HCT116 (cell line): ENCODE measurements at regions not wholly inside any gene's neighbourhood (a gene's known extent, or its start where the extent isn't known, plus 50 kb on each side); places are given as distances from the start of the nearest gene placed in this dataset.

Experiments
- ATAC-seq: fragments of 200-7000 bp; cut with Tn5 transposase; 2 replicates; pipeline ENCODE4 v1.9.1; 2020; ENCODE audit warnings: mild to moderate bottlenecking, moderate library complexity
- BruUV-seq: library from RNA; stranded (reverse); fragments of 400-500 nt; replicated peaks from 2 replicates; lab custom pipeline; 2021; lab: Mats Ljungman, UMichigan
- CTCF ChIA-PET: fragments of 300-600 bp; sonication (Branson Sonifier 250); formaldehyde crosslinking; loops from one replicate; lab custom pipeline; 2021; ENCODE audit warnings: antibody characterized with exemption; lab: Charles Lee
- POLR2A ChIA-PET: fragments of 300-600, 350-600 bp; sonication (Branson Sonifier 250); formaldehyde crosslinking; loops from one replicate; lab custom pipeline; 2021; ENCODE audit warnings: antibody characterized with exemption; lab: Charles Lee
- RAD21 ChIA-PET, 2 experiments: fragments of 300-600 bp; sonication (Branson Sonifier 250); formaldehyde crosslinking; loops; one replicate each; lab custom pipeline; 2023; ENCODE audit warnings: low total read pairs in 2 of 2; ENCODE audit not compliant: uncharacterized antibody in 2 of 2, unreplicated experiment in 2 of 2, low non-redundant PET in 1 of 2; lab: Charles Lee
- DNase-seq: peaks from one replicate; pipeline ENCODE4 v3.0.0-alpha.2; 2010; ENCODE audit warnings: low read depth, low spot score
- H2AFZ ChIP-seq: fragments of 200-600 bp; shearing (Covaris generic), sonication (generic); 2 replicates; pipeline ENCODE4 v1.6.1; 2017; ENCODE audit warnings: low read depth, mixed run types, mixed read lengths, antibody characterized with exemption, low read length; ENCODE audit not compliant: poor library complexity, severe bottlenecking
- H3K27ac ChIP-seq: 2 replicates; pipeline ENCODE4 v1.5.1; 2012; ENCODE audit warnings: low read depth, low read length
- H3K27me3 ChIP-seq: fragments of 200-600 bp; sonication (generic); 2 replicates; pipeline ENCODE4 v1.6.1; 2016; ENCODE audit warnings: mixed run types, low read length, mixed read lengths; ENCODE audit not compliant: insufficient read depth
- H3K36me3 ChIP-seq, 2 experiments: fragments of 200-500 bp in 1 of 2; fragments of 200-600 bp in 1 of 2; sonication (Bioruptor generic) in 1 of 2; sonication (generic) in 1 of 2; 2 replicates each; pipeline versions ENCODE4 v1.5.1 to v1.6.1; 2014 to 2016; ENCODE audit warnings: low read length in 2 of 2, inconsistent platforms in 1 of 2, mixed read lengths in 1 of 2, mixed run types in 1 of 2; ENCODE audit not compliant: insufficient read depth in 2 of 2, control insufficient read depth in 1 of 2
- H3K4me1 ChIP-seq, 2 experiments: fragments of 200-600 bp in 1 of 2; sonication (generic) in 1 of 2; 2 replicates each; pipeline versions ENCODE4 v1.5.1 to v1.6.1; 2012 to 2017; ENCODE audit warnings: low read length in 2 of 2, inconsistent platforms in 1 of 2, mild to moderate bottlenecking in 1 of 2, mixed read lengths in 1 of 2, mixed run types in 1 of 2, moderate library complexity in 1 of 2; ENCODE audit not compliant: insufficient read depth in 2 of 2, control insufficient read depth in 1 of 2
- H3K4me2 ChIP-seq: fragments of 200-600 bp; sonication (generic); 2 replicates; pipeline ENCODE4 v1.6.1; 2017; ENCODE audit warnings: mixed run types, low read length, mixed read lengths
- H3K4me3 ChIP-seq, 2 experiments: fragments of 200-600 bp in 1 of 2; sonication (generic) in 1 of 2; replicated peaks in 1 of 2; 2 replicates each; pipeline ENCODE4 v1.5.1; 2011 to 2016; ENCODE audit warnings: low read length in 2 of 2, control low read depth in 1 of 2, low read depth in 1 of 2, mild to moderate bottlenecking in 1 of 2, mixed read lengths in 1 of 2, mixed run types in 1 of 2
- H3K79me2 ChIP-seq: fragments of 200-600 bp; sonication (generic); 2 replicates; pipeline ENCODE4 v1.6.1; 2017; ENCODE audit warnings: mild to moderate bottlenecking, mixed run types, low read length, moderate library complexity, mixed read lengths; ENCODE audit not compliant: insufficient read depth
- H3K9ac ChIP-seq: fragments of 200-600 bp; sonication (generic); 2 replicates; pipeline ENCODE4 v1.6.1; 2016; ENCODE audit warnings: low read length, mixed read lengths
- H3K9me2 ChIP-seq: fragments of 200-600 bp; sonication (generic), shearing (Covaris generic); 2 replicates; pipeline ENCODE4 v1.6.1; 2017; ENCODE audit warnings: mixed run types, mild to moderate bottlenecking, moderate library complexity; ENCODE audit not compliant: insufficient read depth
- H3K9me3 ChIP-seq, 2 experiments: fragments of 200-500 bp in 1 of 2; fragments of 200-600 bp in 1 of 2; sonication (Bioruptor generic) in 1 of 2; sonication (generic) in 1 of 2; 2 replicates each; pipeline ENCODE4 v1.6.1; 2014 to 2017; ENCODE audit warnings: low read length in 2 of 2, mixed read lengths in 2 of 2, inconsistent platforms in 1 of 2, low read depth in 1 of 2, mild to moderate bottlenecking in 1 of 2, mixed run types in 1 of 2, moderate library complexity in 1 of 2; ENCODE audit not compliant: control insufficient read depth in 1 of 2, insufficient read depth in 1 of 2
- H4K20me1 ChIP-seq: fragments of 200-600 bp; sonication (generic), shearing (Covaris generic); 2 replicates; pipeline ENCODE4 v1.6.1; 2017; ENCODE audit warnings: mixed run types, mild to moderate bottlenecking, moderate library complexity; ENCODE audit not compliant: insufficient read depth
- EGR1 ChIP-seq: IDR thresholded peaks from 2 replicates; pipeline ENCODE4 v1.6.1; 2012; ENCODE audit warnings: low read depth
- EZH2 ChIP-seq: fragments of 200-600 bp; sonication (generic); IDR thresholded peaks from 2 replicates; pipeline ENCODE4 v1.6.1; 2017; ENCODE audit warnings: antibody characterized with exemption, mixed run types
- JUND ChIP-seq: IDR thresholded peaks from 2 replicates; pipeline ENCODE4 v1.6.1; 2012
- POLR2A ChIP-seq: IDR thresholded peaks from 2 replicates; pipeline ENCODE4 v1.7.0; 2011; ENCODE audit warnings: borderline replicate concordance; ENCODE audit not compliant: insufficient read depth, insufficient read length; ENCODE audit errors: extremely low read depth
- POLR2AphosphoS5 ChIP-seq: IDR thresholded peaks from 2 replicates; pipeline ENCODE4 v1.6.1; 2011; ENCODE audit warnings: mild to moderate bottlenecking, low read depth, low read length, moderate library complexity
- SP1 ChIP-seq: IDR thresholded peaks from 2 replicates; pipeline ENCODE4 v1.6.1; 2012; ENCODE audit warnings: low read depth
- ZFX ChIP-seq: fragments of 450-650 bp; IDR thresholded peaks from 2 replicates; pipeline ENCODE4 v1.6.1; 2017
- intact Hi-C: fragments of 100-400 bp; cut with micrococcal nuclease; formaldehyde crosslinking; loops from 2 replicates; pipeline ENCODE4 v1.10.0; 2022
- TF ChIP-seq, protein P1 (sequence below), 3 experiments: fragments of 200-600 bp in 1 of 3; sonication (generic) in 1 of 3; IDR thresholded peaks in 2 of 3; conservative IDR thresholded peaks in 1 of 3; 2 replicates each; pipeline ENCODE4 v1.5.1; 2012 to 2017; ENCODE audit warnings: low read depth in 2 of 3, low read length in 2 of 3, antibody characterized with exemption in 1 of 3, borderline replicate concordance in 1 of 3, control low read depth in 1 of 3, mild to moderate bottlenecking in 1 of 3, mixed read lengths in 1 of 3, mixed run types in 1 of 3, moderate library complexity in 1 of 3; ENCODE audit not compliant: insufficient read depth in 1 of 3
- TF ChIP-seq, protein P2 (sequence below): IDR thresholded peaks from 2 replicates; pipeline ENCODE4 v1.6.1; 2012
- TF ChIP-seq, protein P3 (sequence below): IDR thresholded peaks from 2 replicates; pipeline ENCODE4 v1.6.1; 2012
- TF ChIP-seq, protein P4 (sequence below): IDR thresholded peaks from 2 replicates; pipeline ENCODE4 v1.6.1; 2011; ENCODE audit warnings: mild to moderate bottlenecking, low read length, moderate library complexity; ENCODE audit not compliant: insufficient replicate concordance; ENCODE audit errors: extremely low read depth

DNA sequence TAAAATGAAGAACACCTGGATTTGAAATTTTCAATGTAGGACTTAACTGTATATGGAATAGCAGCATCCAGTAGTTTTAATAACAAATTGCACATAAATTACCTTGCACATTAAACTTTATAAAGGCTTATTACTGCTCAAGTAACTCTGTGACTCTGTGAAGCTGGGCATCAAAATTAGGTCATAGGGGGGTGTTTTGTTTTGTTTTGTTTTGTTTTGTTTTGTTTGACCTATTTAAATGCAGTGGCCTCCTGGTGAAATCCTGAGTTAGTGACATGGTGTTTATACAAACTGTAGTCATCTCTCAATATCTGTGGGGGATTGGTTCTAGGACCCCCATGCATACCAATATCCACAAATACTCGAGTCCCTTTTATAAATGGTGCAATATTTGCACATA, 51.9 kb upstream of the ADAD1 start (continued):
- TF ChIP-seq, protein P1, sequence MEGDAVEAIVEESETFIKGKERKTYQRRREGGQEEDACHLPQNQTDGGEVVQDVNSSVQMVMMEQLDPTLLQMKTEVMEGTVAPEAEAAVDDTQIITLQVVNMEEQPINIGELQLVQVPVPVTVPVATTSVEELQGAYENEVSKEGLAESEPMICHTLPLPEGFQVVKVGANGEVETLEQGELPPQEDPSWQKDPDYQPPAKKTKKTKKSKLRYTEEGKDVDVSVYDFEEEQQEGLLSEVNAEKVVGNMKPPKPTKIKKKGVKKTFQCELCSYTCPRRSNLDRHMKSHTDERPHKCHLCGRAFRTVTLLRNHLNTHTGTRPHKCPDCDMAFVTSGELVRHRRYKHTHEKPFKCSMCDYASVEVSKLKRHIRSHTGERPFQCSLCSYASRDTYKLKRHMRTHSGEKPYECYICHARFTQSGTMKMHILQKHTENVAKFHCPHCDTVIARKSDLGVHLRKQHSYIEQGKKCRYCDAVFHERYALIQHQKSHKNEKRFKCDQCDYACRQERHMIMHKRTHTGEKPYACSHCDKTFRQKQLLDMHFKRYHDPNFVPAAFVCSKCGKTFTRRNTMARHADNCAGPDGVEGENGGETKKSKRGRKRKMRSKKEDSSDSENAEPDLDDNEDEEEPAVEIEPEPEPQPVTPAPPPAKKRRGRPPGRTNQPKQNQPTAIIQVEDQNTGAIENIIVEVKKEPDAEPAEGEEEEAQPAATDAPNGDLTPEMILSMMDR (IDR thresholded peaks at IDR 0.05 in 2 of 3, conservative IDR thresholded peaks at IDR 0.05 in 1 of 3; ENCODE audit: borderline replicate concordance in 1 of 3, insufficient read depth in 1 of 3, low read depth in 2 of 3, low read length in 2 of 3), result no peak
- TF ChIP-seq, protein P2, sequence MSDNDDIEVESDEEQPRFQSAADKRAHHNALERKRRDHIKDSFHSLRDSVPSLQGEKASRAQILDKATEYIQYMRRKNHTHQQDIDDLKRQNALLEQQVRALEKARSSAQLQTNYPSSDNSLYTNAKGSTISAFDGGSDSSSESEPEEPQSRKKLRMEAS, result no peak
- TF ChIP-seq POLR2AphosphoS5 (no peak), POLR2A (no peak), EZH2 (no peak), ZFX (no peak)
- TF ChIP-seq, protein P3, sequence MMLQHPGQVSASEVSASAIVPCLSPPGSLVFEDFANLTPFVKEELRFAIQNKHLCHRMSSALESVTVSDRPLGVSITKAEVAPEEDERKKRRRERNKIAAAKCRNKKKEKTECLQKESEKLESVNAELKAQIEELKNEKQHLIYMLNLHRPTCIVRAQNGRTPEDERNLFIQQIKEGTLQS, result no peak

DNA sequence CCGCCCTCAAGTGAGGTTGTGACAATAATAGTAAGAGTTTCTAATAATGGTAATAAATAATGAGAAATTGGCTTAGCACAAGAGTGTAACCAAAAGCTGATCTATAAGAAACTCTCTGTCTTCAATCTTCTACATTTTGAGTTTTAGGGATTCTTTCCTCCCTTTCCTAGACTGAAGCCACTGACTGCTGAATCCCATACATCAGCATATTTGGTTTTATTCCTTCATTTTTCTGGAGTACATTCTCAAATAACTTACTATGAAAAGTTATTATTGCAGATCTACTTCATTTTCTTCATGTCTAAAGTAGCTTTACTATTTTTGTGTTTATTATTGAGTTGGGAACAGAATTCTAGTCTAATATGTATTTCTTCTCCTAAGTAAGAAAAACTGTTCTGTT, 49.9 kb upstream of the ADAD1 start:
- Histone ChIP-seq H4K20me1 (no peaks in the 10 kb centered on the region), H3K79me2 (no peaks in the 10 kb centered on the region), H3K27me3 (no peaks in the 10 kb centered on the region), H3K4me1 (no peaks in the 10 kb centered on the region), H3K9me2 (no peaks in the 10 kb centered on the region), H3K9ac (no peak overlapping the region), H3K36me3 (no peaks in the 10 kb centered on the region; a peak in 1 of 4 replicates), H3K4me3 (no peak overlapping the region), H3K9me3 (no peaks in the 10 kb centered on the region), H3K4me2 (no peak overlapping the region)
- BruUV-seq, result no TSS peak
- ATAC-seq (no peak), DNase-seq (no peak)
- ChIA-PET RAD21 (no interaction called here), CTCF (no interaction called here)
- no peak for TF ChIP-seq POLR2AphosphoS5
- no peak for TF ChIP-seq EGR1
- TF ChIP-seq SP1, result no peak
- TF ChIP-seq, protein P1 (IDR thresholded peaks at IDR 0.05 in 2 of 3, conservative IDR thresholded peaks at IDR 0.05 in 1 of 3; ENCODE audit: borderline replicate concordance in 1 of 3, insufficient read depth in 1 of 3, low read depth in 2 of 3, low read length in 2 of 3), result no peak
- TF ChIP-seq, protein P4, sequence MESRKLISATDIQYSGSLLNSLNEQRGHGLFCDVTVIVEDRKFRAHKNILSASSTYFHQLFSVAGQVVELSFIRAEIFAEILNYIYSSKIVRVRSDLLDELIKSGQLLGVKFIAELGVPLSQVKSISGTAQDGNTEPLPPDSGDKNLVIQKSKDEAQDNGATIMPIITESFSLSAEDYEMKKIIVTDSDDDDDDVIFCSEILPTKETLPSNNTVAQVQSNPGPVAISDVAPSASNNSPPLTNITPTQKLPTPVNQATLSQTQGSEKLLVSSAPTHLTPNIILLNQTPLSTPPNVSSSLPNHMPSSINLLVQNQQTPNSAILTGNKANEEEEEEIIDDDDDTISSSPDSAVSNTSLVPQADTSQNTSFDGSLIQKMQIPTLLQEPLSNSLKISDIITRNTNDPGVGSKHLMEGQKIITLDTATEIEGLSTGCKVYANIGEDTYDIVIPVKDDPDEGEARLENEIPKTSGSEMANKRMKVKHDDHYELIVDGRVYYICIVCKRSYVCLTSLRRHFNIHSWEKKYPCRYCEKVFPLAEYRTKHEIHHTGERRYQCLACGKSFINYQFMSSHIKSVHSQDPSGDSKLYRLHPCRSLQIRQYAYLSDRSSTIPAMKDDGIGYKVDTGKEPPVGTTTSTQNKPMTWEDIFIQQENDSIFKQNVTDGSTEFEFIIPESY, result no peak
- TF ChIP-seq JUND, result no peak
- TF ChIP-seq, all 23 proteins: peak for 0
- POLR2A ChIA-PET, result no interaction called here
- H3K27ac ChIP-seq, result no peak overlapping the region
- H2AFZ ChIP-seq, result no peak overlapping the region
- intact Hi-C loops, result no loop called here
